ENCODE measurements at regions not wholly inside any gene's neighbourhood (a gene's known extent, or its start where the extent isn't known, plus 50 kb on each side); places are given as distances from the start of the nearest gene placed in this dataset.
"Not testable (repeated sequence)": the region's sequence is repeated elsewhere in the genome, so short reads cannot be mapped to it uniquely, and the experiment has no call there.

- no peak for DNase-seq
Observed at GRCh38 chr13:83453300-83453699, 429.0 kb downstream of the SLITRK1 start.

GRCh38 chr13:83452292-83452950, 429.9 kb downstream of the SLITRK1 start:
- no peak for DNase-seq

GRCh38 chr13:83450591-83450990, 431.7 kb downstream of the SLITRK1 start:
- DNase-seq: no peak

GRCh38 chr13:83449668-83450395, 432.4 kb downstream of the SLITRK1 start:
- DNase-seq: no peak

GRCh38 chr13:83440465-83440864, 441.8 kb downstream of the SLITRK1 start:
- no peak for DNase-seq

- DNase-seq: not testable (repeated sequence)
Observed at GRCh38 chr13:83439464-83439863, 442.8 kb downstream of the SLITRK1 start.

GRCh38 chr13:83423861-83424260, 458.4 kb downstream of the SLITRK1 start:
- DNase-seq: no peak

GRCh38 chr13:83423381-83423780, 458.9 kb downstream of the SLITRK1 start:
- no peak for DNase-seq

GRCh38 chr13:83414393-83414792, 467.9 kb downstream of the SLITRK1 start:
- no peak for DNase-seq

- DNase-seq: no peak
Observed at GRCh38 chr13:83386609-83387008, 495.7 kb downstream of the SLITRK1 start.

- DNase-seq: no peak
Observed at GRCh38 chr13:83378908-83379307, 503.4 kb downstream of the SLITRK1 start.

- no peak for DNase-seq
Observed at GRCh38 chr13:83377491-83377890, 504.8 kb downstream of the SLITRK1 start.

GRCh38 chr13:83372786-83373185, 509.5 kb downstream of the SLITRK1 start:
- no peak for DNase-seq

GRCh38 chr13:83365723-83366122, 516.6 kb downstream of the SLITRK1 start:
- DNase-seq: no peak

- DNase-seq: no peak
Observed at GRCh38 chr13:83355041-83355440, 527.2 kb downstream of the SLITRK1 start.

- no peak for DNase-seq
Observed at GRCh38 chr13:83352391-83352790, 529.9 kb downstream of the SLITRK1 start.

- no peak for DNase-seq
Observed at GRCh38 chr13:83350569-83350968, 531.7 kb downstream of the SLITRK1 start.

- DNase-seq: no peak
Observed at GRCh38 chr13:83344518-83344917, 537.8 kb downstream of the SLITRK1 start.

GRCh38 chr13:83340170-83340569, 542.1 kb downstream of the SLITRK1 start:
- no peak for DNase-seq

- DNase-seq: no peak
Observed at GRCh38 chr13:83333614-83334388, 548.5 kb downstream of the SLITRK1 start.

- DNase-seq: no peak
Observed at GRCh38 chr13:83332751-83333150, 549.5 kb downstream of the SLITRK1 start.

GRCh38 chr13:83327091-83327490, 555.2 kb downstream of the SLITRK1 start:
- DNase-seq: no peak

GRCh38 chr13:83325125-83325853, 557.0 kb downstream of the SLITRK1 start:
- no peak for DNase-seq

All from DMS79 treated with DMSO at 0.1 percent for 48 hours (cell line).